GM13976 (cell line): ENCODE measurements at regions not wholly inside any gene's neighbourhood (a gene's known extent, or its start where the extent isn't known, plus 50 kb on each side); places are given as distances from the start of the nearest gene placed in this dataset.

Source experiments
- DNase-seq: peaks from one replicate; pipeline ENCODE4 v3.0.0; 2012; ENCODE audit warnings: low spot score
- CTCF ChIP-seq: IDR thresholded peaks from 2 replicates; pipeline ENCODE4 v1.5.1; 2012; ENCODE audit warnings: borderline replicate concordance, mild to moderate bottlenecking; ENCODE audit not compliant: insufficient read depth; ENCODE audit errors: extremely low read depth, missing control alignments, control extremely low read depth
- in situ Hi-C: fragments of 300-500 bp; cut with MboI; formaldehyde crosslinking; loops from one replicate; pipeline ENCODE4 v1.12.0; 2022; ENCODE audit warnings: low sequenced_read_pairs, mixed read lengths, inconsistent platforms; ENCODE audit not compliant: unreplicated experiment

DNA sequence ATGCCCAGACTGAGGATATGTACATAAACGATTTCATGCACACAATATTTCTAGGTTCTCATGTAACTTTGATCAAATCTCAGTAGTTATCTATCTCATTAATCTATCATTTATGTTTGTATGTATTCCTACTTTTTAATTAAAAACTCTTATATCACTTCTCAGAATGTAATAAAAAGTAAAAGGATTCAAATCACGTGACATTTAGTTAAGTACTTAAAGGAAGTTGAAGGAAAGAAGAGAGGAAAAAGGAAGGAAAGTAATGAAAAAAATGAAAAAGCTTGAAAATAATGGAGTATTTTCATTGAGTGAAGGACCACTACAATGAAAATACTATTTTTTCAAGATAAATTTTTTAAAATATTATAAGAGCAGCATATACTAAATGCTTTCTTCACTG, 535.3 kb downstream of the PRDM9 start:
- no peak for DNase-seq
- in situ Hi-C loops: no loop called here
- TF ChIP-seq CTCF: no peak

- DNase-seq: no peak
- no peak for TF ChIP-seq CTCF
- in situ Hi-C loops: no loop called here
These were observed 537.6 kb downstream of the PRDM9 start for GRCh38 chr5:24045046-24045445.

GRCh38 chr5:24053737-24054136, 546.3 kb downstream of the PRDM9 start:
- no peak for DNase-seq
- TF ChIP-seq CTCF: no peak
- in situ Hi-C loops: no loop called here

DNA sequence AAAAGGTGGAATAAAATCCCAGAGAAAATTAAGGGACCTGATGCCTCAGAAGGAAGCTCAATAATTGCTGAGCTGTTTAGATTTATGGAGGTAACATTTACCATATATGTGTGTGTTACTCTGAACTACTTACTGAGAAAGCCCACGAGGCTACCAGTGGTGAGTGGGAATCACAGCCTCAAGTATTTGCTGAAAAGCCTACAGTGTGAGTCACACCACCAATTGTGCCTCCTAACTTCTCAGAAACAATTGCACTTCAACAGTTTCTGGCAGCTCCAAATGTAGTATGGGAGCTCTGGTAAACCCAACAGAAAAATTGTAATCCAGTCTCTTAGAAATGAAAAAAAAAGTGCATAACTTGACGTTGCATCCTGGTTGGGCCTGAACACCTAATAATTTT, 551.6 kb downstream of the PRDM9 start:
- no peak for DNase-seq
- in situ Hi-C loops: no loop called here
- no peak for TF ChIP-seq CTCF

DNA sequence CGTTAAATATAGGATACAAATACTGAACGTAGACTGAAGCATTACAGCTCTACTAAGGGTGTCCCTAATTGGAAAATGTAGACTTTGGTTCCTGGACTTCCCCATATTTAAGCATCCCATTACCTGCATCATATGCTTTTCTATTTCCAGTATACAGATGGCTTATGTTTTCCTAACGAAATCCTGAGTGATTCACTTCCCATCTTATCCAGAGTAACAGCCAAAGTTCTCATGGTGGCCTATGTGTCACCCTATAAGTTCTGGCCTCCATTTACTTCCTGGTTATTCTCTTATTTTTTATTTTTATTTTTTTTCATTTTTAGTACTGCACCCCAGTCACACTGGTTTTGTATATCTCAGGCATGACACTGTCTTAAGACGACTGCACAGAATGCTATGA, 552.3 kb downstream of the PRDM9 start:
- no peak for DNase-seq
- TF ChIP-seq CTCF: no peak
- in situ Hi-C loops: no loop called here

- in situ Hi-C loops: no loop called here
- no peak for DNase-seq
- no peak for TF ChIP-seq CTCF
These were observed 558.4 kb downstream of the PRDM9 start for GRCh38 chr5:24065779-24066178.

- in situ Hi-C loops: no loop called here
- no peak for DNase-seq
- no peak for TF ChIP-seq CTCF
These were observed 559.8 kb downstream of the PRDM9 start for GRCh38 chr5:24067208-24067607.
